Transverse colon (tissue), 4 donors: ENCODE measurements at regions not wholly inside any gene's neighbourhood (a gene's known extent, or its start where the extent isn't known, plus 50 kb on each side); places are given as distances from the start of the nearest gene placed in this dataset.

Experiments
- DNase-seq: peaks from one replicate; pipeline ENCODE4 v3.0.0-alpha.2; 2019
- H3K27ac ChIP-seq, 4 donors: fragments of 200-600 bp; sonication (generic); 2 replicates each; pipeline ENCODE4 v1.5.1; 2016 to 2018; ENCODE audit warnings: inconsistent platforms in 4 of 4
- H3K27me3 ChIP-seq: fragments of 200-600 bp; sonication (generic); 2 replicates; pipeline ENCODE4 v1.5.1; 2017; ENCODE audit warnings: inconsistent platforms
- H3K36me3 ChIP-seq, 4 donors: fragments of 200-600 bp; sonication (generic); 2 replicates each; pipeline ENCODE4 v1.5.1; 2017 to 2019; ENCODE audit warnings: inconsistent platforms in 4 of 4
- H3K4me1 ChIP-seq, 4 donors: fragments of 200-600 bp; sonication (generic); 2 replicates each; pipeline ENCODE4 v1.5.1; 2017 to 2020; ENCODE audit warnings: inconsistent platforms in 4 of 4
- H3K4me3 ChIP-seq, 4 donors: fragments of 200-600 bp; sonication (generic); 1 replicate in 1 of 4; 2 replicates in 3 of 4; pipeline versions ENCODE4 v1.5.1 to v1.6.1; 2017 to 2019; ENCODE audit warnings: inconsistent platforms in 4 of 4
- H3K9me3 ChIP-seq, 2 donors: fragments of 200-600 bp; sonication (generic); 2 replicates each; pipeline ENCODE4 v1.5.1; 2017 to 2019; ENCODE audit warnings: inconsistent platforms in 2 of 2
- EP300 ChIP-seq: sonication (generic); formaldehyde crosslinking; IDR thresholded peaks from one replicate; pipeline ENCODE4 v1.6.1; 2017; ENCODE audit warnings: antibody characterized with exemption, low read depth
- POLR2A ChIP-seq: fragments of 450-650 bp; IDR thresholded peaks from one replicate; pipeline ENCODE4 v1.6.1; 2016; ENCODE audit warnings: antibody characterized with exemption, mild to moderate bottlenecking, moderate library complexity
- POLR2AphosphoS5 ChIP-seq, 3 donors: sonication (generic); formaldehyde crosslinking; IDR thresholded peaks; one replicate each; pipeline ENCODE4 v1.6.1; 2016; ENCODE audit warnings: antibody characterized with exemption in 3 of 3
- WGBS, 2 donors: methylation state at CpG; one replicate each; pipeline ENCODE4 v1.1.5; 2018; ENCODE audit warnings: low coverage in 1 of 2; 5-methylcytosine and 5-hydroxymethylcytosine counted together
- in situ Hi-C, 4 donors: fragments of 200-750 bp; cut with MboI; loops; one replicate each; pipeline versions ENCODE4 v1.15.0 to v1.15.1; 2017; ENCODE audit warnings: low sequenced_read_pairs in 3 of 4, low pct_ligation_motif_present in 1 of 4, low pct_unique_long_range_greater_than_20kb in 1 of 4
- intact Hi-C: fragments of 100-400 bp; cut with DNase I; formaldehyde crosslinking; loops from one replicate; pipeline ENCODE4 v1.15.1; 2023; ENCODE audit warnings: low total_unique reads
- TF ChIP-seq, protein P1 (sequence below), 5 experiments: fragments of 200-600 bp in 3 of 5; fragments of 450-650 bp in 2 of 5; sonication (generic) in 3 of 5; IDR thresholded peaks; 1 replicate in 2 of 5; 2 replicates in 3 of 5; pipeline ENCODE4 v1.5.1; 2016 to 2017; ENCODE audit warnings: antibody characterized with exemption in 5 of 5, inconsistent platforms in 3 of 5, mild to moderate bottlenecking in 2 of 5, moderate library complexity in 1 of 5

DNA sequence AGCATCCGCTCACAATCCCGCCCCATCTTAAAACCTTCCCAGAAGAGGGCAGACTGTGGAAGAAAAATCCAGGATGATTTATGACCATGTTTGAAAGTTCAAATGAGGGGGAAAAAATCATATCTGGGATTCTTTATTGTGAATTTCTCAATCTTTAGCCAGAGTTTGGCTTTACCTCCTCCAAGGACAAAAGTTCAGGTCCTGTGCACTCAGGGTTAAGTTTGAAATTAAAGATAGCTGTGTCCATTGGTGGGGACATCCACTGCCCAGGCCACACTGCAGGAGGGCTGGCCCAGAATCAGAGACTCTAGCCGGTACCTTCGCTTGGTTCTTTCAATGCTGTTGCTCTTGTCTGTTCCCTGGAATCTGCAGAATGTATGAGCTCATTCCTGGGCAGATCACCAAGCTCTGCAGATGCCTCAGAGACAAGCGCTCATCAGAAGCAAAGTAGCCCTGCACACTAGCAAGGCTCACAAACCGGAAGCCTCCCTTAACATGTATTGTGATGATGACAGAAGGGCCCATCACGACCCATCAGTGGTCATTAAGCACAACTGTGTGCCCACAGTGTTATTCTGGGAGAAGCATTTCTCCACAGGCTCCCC is 375.3 kb upstream of the KLHL29 start:
- 59% methylated on average over 7 of the region's 7 CpGs; no CpG with 5 or more reads in 1 of the 2 donors for WGBS, 2 donors
- TF ChIP-seq POLR2AphosphoS5 (IDR thresholded peaks at IDR 0.05) = no peak
- TF ChIP-seq, protein P1, sequence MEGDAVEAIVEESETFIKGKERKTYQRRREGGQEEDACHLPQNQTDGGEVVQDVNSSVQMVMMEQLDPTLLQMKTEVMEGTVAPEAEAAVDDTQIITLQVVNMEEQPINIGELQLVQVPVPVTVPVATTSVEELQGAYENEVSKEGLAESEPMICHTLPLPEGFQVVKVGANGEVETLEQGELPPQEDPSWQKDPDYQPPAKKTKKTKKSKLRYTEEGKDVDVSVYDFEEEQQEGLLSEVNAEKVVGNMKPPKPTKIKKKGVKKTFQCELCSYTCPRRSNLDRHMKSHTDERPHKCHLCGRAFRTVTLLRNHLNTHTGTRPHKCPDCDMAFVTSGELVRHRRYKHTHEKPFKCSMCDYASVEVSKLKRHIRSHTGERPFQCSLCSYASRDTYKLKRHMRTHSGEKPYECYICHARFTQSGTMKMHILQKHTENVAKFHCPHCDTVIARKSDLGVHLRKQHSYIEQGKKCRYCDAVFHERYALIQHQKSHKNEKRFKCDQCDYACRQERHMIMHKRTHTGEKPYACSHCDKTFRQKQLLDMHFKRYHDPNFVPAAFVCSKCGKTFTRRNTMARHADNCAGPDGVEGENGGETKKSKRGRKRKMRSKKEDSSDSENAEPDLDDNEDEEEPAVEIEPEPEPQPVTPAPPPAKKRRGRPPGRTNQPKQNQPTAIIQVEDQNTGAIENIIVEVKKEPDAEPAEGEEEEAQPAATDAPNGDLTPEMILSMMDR (IDR thresholded peaks at IDR 0.05) = no peak
- no peak for TF ChIP-seq POLR2A
- no peak for TF ChIP-seq EP300
- no peak overlapping the region for H3K4me3 ChIP-seq
- H3K4me1 ChIP-seq = peaks cover 0 to 6% (median 0%) of the 10 kb centered on the region in 4 donors
- intact Hi-C loops (no loop called here), in situ Hi-C loops (no loop called here)
- H3K27ac ChIP-seq = peak overlapping the region in 1 of 4 donors; percentile 7
- peak; percentile 9 for DNase-seq
- no peaks in the 10 kb centered on the region for H3K27me3 ChIP-seq
- no peaks in the 10 kb centered on the region for H3K36me3 ChIP-seq
- no peaks in the 10 kb centered on the region for H3K9me3 ChIP-seq

DNA sequence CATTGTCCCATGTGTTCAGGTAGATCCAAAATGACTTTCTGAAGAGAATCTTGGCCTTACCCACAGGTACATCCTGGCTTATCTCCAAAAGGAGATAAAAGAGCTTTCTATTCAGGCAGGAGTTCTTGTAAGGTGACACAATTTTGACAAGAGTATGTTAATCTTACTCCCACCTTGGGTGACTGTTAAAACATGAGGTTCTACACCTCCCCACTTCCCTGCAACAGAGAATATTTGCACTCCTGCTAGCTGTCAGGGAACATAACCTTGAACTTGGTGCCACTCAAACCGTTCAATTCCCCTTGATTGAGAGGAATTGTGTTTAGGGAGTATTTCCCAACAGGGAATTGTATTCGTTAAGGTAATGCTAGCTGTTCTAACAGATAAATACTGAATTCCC is 372.5 kb upstream of the KLHL29 start:
- H3K27ac ChIP-seq = no peak overlapping the region
- H3K27me3 ChIP-seq = no peaks in the 10 kb centered on the region
- WGBS, 2 donors = 76 to 77% methylated on average over 2 of the region's 2 CpGs
- intact Hi-C loops = no loop called here
- TF ChIP-seq POLR2AphosphoS5 (IDR thresholded peaks at IDR 0.05) (no peak), POLR2A (no peak)
- H3K4me1 ChIP-seq = peaks cover 0 to 6% (median 0%) of the 10 kb centered on the region in 4 donors
- H3K36me3 ChIP-seq = no peaks in the 10 kb centered on the region
- H3K4me3 ChIP-seq = no peak overlapping the region
- H3K9me3 ChIP-seq = no peaks in the 10 kb centered on the region
- no peak for DNase-seq
- in situ Hi-C loops = no loop called here

DNA sequence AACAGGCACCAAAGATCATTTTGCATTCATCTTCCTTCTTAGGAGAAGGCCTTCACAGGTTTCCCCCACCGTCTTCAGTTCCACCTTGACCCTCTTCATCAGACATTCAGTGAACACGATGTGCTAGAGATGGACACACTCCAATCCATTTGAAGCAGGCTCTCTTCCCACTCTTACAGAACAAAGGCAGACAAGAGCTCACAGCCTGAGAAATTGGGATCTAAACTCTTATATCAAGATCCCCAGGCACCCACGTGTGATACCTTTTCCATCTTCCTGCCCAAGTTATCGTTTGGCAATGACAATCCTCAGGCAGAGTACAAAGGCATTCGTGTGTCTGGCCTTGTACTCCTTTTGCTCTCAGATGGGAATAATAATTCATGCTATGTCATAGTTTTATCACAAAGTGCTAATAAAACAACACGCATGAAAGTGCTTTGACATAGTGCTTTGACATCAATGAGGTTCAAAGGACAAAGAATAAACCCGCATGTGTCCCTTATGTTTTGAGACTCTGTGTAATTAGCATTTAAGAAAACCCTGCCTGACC is 369.3 kb upstream of the KLHL29 start:
- intact Hi-C loops (no loop called here), in situ Hi-C loops (no loop called here)
- H3K9me3 ChIP-seq = no peaks in the 10 kb centered on the region
- 79 to 82% methylated on average over 5 to 7 of the region's 7 CpGs for WGBS, 2 donors
- H3K4me1 ChIP-seq = no peaks in the 10 kb centered on the region
- H3K27ac ChIP-seq = no peak overlapping the region
- TF ChIP-seq EP300 (no peak), POLR2AphosphoS5 (IDR thresholded peaks at IDR 0.05) (no peak), POLR2A (no peak)
- TF ChIP-seq, protein P1 (IDR thresholded peaks at IDR 0.05) = no peak
- H3K4me3 ChIP-seq = no peak overlapping the region
- no peak for DNase-seq
- no peaks in the 10 kb centered on the region for H3K36me3 ChIP-seq
- no peaks in the 10 kb centered on the region for H3K27me3 ChIP-seq

DNA sequence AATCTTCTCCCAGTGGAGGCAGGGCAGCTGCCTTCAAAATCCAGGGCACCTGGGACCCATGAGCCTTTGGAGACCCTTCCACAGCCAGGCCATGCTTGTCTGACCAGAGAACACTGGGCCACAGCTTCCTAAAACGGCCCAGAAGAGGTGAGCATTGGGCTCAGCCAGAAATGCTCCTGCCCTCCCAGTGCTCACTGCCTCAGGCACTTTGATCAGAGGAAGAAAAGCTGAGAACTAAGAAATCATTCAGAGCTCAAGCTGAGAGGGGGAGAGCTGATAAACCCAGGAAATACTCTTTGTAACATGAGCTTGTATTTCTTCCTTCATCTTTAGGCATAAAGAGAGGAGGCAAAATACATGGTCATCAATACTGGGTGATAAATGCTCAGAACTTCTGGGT is 365.5 kb upstream of the KLHL29 start:
- intact Hi-C loops = no loop called here
- H3K4me1 ChIP-seq = no peaks in the 10 kb centered on the region
- WGBS, 2 donors = 53 to 83% methylated on average over 1 of the region's 1 CpG
- TF ChIP-seq POLR2A (no peak), POLR2AphosphoS5 (IDR thresholded peaks at IDR 0.05) (no peak), EP300 (no peak)
- TF ChIP-seq, protein P1 (IDR thresholded peaks at IDR 0.05) = no peak
- H3K27ac ChIP-seq = no peak overlapping the region
- DNase-seq = no peak
- H3K27me3 ChIP-seq = no peaks in the 10 kb centered on the region
- no peaks in the 10 kb centered on the region for H3K36me3 ChIP-seq
- H3K4me3 ChIP-seq = no peak overlapping the region
- no peaks in the 10 kb centered on the region for H3K9me3 ChIP-seq
- in situ Hi-C loops = no loop called here

DNA sequence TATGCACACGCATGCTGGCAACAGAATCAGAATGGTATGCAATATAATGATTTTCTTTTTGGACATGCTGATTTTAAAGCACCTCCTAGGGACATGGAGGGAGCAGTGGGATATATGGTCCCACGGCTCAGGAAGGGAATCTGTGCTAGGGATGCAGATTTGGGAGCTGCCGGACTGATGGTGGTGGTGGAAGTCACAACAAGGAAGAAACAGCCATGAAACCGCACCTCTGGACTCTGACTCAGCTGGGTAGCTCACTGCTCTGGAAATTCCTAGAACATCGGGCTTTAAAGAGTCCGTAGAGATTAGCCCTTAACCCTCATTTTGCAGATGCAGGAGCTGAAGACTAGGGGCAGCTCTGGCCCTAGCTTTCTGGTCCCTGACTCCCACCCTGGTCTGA is 364.3 kb upstream of the KLHL29 start:
- intact Hi-C loops = no loop called here
- Histone ChIP-seq H3K4me3 (no peak overlapping the region), H3K27me3 (no peaks in the 10 kb centered on the region), H3K9me3 (no peaks in the 10 kb centered on the region), H3K27ac (no peak overlapping the region), H3K4me1 (no peaks in the 10 kb centered on the region), H3K36me3 (no peaks in the 10 kb centered on the region)
- 83 to 100% methylated on average over 2 to 6 of the region's 6 CpGs for WGBS, 2 donors
- no peak for DNase-seq
- in situ Hi-C loops = no loop called here
- TF ChIP-seq, protein P1 (IDR thresholded peaks at IDR 0.05) = no peak
- TF ChIP-seq POLR2A (no peak), EP300 (no peak), POLR2AphosphoS5 (IDR thresholded peaks at IDR 0.05) (no peak)
